Loucy (cell line): ENCODE measurements at regions not wholly inside any gene's neighbourhood (a gene's known extent, or its start where the extent isn't known, plus 50 kb on each side); places are given as distances from the start of the nearest gene placed in this dataset.

ENCODE experiments used
- H2AFZ ChIP-seq: fragments of 200-600 bp; sonication (generic); 2 replicates; pipeline ENCODE4 v1.6.0; 2016; ENCODE audit warnings: antibody characterized with exemption, mild to moderate bottlenecking, low read length, moderate library complexity
- H3F3A ChIP-seq: fragments of 200-600 bp; 2 replicates; pipeline ENCODE4 v1.6.0; 2016; ENCODE audit warnings: antibody characterized with exemption, low read depth, mild to moderate bottlenecking
- H3K27me3 ChIP-seq: fragments of 200-600 bp; sonication (generic); 2 replicates; pipeline ENCODE4 v1.6.1; 2014; ENCODE audit warnings: low read length, mild to moderate bottlenecking; ENCODE audit not compliant: insufficient read depth, poor library complexity, severe bottlenecking
- H3K36me3 ChIP-seq: fragments of 200-600 bp; sonication (generic); 2 replicates; pipeline ENCODE4 v1.6.1; 2016; ENCODE audit warnings: low read length; ENCODE audit not compliant: insufficient read depth
- H3K4me1 ChIP-seq: fragments of 200-600 bp; sonication (generic); 2 replicates; pipeline ENCODE4 v1.5.1; 2014; ENCODE audit warnings: low read length, mild to moderate bottlenecking; ENCODE audit not compliant: insufficient read depth, poor library complexity, severe bottlenecking
- H3K4me2 ChIP-seq: fragments of 200-600 bp; sonication (generic); 2 replicates; pipeline ENCODE4 v1.6.0; 2014; ENCODE audit warnings: antibody characterized with exemption, low read length, low read depth, mild to moderate bottlenecking; ENCODE audit not compliant: poor library complexity, severe bottlenecking
- H3K4me3 ChIP-seq: fragments of 200-600 bp; sonication (generic); 2 replicates; pipeline ENCODE4 v1.5.1; 2014; ENCODE audit warnings: low read length, mild to moderate bottlenecking, mixed read lengths; ENCODE audit not compliant: poor library complexity, severe bottlenecking
- H3K79me2 ChIP-seq: fragments of 200-600 bp; sonication (generic); 2 replicates; pipeline ENCODE4 v1.6.1; 2014; ENCODE audit warnings: low read length; ENCODE audit not compliant: insufficient read depth
- H3K9ac ChIP-seq: fragments of 200-600 bp; sonication (generic); 2 replicates; pipeline ENCODE4 v1.6.0; 2014; ENCODE audit warnings: mild to moderate bottlenecking, low read depth, low read length, moderate library complexity; ENCODE audit not compliant: poor library complexity, severe bottlenecking
- H3K9me2 ChIP-seq: fragments of 200-600 bp; sonication (generic); replicated peaks from 2 replicates; pipeline ENCODE4 v1.6.1; 2016; ENCODE audit warnings: low read depth, low read length, mixed read lengths
- H3K9me3 ChIP-seq: fragments of 200-600 bp; sonication (generic); 2 replicates; pipeline ENCODE4 v1.6.1; 2014; ENCODE audit warnings: mild to moderate bottlenecking, antibody characterized with exemption, low read length, low read depth; ENCODE audit not compliant: insufficient read depth
- H4K20me1 ChIP-seq: fragments of 200-600 bp; sonication (generic); 2 replicates; pipeline ENCODE4 v1.6.0; 2014; ENCODE audit warnings: antibody characterized with exemption, low read length, mild to moderate bottlenecking; ENCODE audit not compliant: insufficient read depth, poor library complexity, severe bottlenecking
- EZH2phosphoT487 ChIP-seq: fragments of 200-600 bp; IDR thresholded peaks from 2 replicates; pipeline ENCODE4 v1.6.1; 2018; ENCODE audit warnings: antibody characterized with exemption, mild to moderate bottlenecking, moderate library complexity, borderline replicate concordance
- TF ChIP-seq, protein P1 (sequence below): fragments of 200-600 bp; sonication (generic); conservative IDR thresholded peaks from 2 replicates; pipeline ENCODE4 v1.5.1; 2014; ENCODE audit warnings: mild to moderate bottlenecking, antibody characterized with exemption, low read length

DNA sequence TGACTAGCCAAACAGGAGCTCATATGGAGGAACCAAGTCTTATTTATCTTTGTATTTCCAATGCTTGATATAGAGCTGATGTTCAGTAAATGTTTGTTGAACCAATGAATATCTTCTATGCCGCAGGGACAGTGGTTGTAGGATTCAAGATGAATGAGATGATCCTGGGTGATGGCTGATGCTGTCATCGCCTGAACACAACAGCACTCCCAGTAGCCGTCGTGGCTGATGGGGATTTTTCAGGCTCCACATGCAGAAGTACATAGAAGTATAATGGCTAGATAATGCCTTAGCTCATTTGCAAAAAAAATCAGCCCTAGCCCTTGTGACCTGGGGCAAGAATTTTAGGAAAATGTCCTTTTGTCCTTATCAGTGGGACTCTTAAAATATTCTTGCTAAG, 69.0 kb upstream of the OR13F1 start:
- Histone ChIP-seq H3K9me2 (no peaks in the 10 kb centered on the region), H2AFZ (no peak overlapping the region), H3F3A (no peaks in the 10 kb centered on the region), H3K4me3 (no peak overlapping the region), H3K4me2 (no peak overlapping the region), H3K27me3 (no peaks in the 10 kb centered on the region), H3K36me3 (no peaks in the 10 kb centered on the region), H3K9ac (no peak overlapping the region), H3K79me2 (no peaks in the 10 kb centered on the region), H3K4me1 (no peaks in the 10 kb centered on the region), H4K20me1 (no peaks in the 10 kb centered on the region), H3K9me3 (no peaks in the 10 kb centered on the region)
- TF ChIP-seq, protein P1, sequence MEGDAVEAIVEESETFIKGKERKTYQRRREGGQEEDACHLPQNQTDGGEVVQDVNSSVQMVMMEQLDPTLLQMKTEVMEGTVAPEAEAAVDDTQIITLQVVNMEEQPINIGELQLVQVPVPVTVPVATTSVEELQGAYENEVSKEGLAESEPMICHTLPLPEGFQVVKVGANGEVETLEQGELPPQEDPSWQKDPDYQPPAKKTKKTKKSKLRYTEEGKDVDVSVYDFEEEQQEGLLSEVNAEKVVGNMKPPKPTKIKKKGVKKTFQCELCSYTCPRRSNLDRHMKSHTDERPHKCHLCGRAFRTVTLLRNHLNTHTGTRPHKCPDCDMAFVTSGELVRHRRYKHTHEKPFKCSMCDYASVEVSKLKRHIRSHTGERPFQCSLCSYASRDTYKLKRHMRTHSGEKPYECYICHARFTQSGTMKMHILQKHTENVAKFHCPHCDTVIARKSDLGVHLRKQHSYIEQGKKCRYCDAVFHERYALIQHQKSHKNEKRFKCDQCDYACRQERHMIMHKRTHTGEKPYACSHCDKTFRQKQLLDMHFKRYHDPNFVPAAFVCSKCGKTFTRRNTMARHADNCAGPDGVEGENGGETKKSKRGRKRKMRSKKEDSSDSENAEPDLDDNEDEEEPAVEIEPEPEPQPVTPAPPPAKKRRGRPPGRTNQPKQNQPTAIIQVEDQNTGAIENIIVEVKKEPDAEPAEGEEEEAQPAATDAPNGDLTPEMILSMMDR: no peak
- no peak for TF ChIP-seq EZH2phosphoT487

DNA sequence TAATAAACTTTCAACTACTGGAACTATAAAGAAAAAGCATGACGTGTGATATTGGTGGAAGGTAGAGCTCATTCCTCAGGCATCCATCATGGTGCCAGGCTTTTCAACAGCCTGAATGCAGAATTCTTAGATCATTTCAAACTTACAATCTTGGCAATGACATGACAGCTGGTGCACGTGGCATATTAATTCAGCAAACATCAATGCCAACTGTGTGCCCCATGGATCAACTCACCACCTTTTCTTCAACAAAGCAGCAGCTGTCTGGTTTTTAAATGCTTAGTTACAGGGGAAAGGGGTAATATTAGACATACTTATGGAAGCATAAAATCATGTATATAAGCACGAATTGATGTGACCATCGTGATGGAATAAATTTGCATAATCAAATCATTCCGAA, 56.0 kb upstream of the OR13F1 start:
- no peak overlapping the region for H2AFZ ChIP-seq
- no peaks in the 10 kb centered on the region for H3K9me2 ChIP-seq
- no peak overlapping the region for H3K4me3 ChIP-seq
- H4K20me1 ChIP-seq: no peaks in the 10 kb centered on the region
- no peaks in the 10 kb centered on the region for H3K36me3 ChIP-seq
- no peak for TF ChIP-seq EZH2phosphoT487
- TF ChIP-seq, protein P1: no peak
- no peaks in the 10 kb centered on the region for H3K27me3 ChIP-seq
- no peak overlapping the region for H3K4me2 ChIP-seq
- no peak overlapping the region for H3K9ac ChIP-seq
- no peaks in the 10 kb centered on the region for H3K79me2 ChIP-seq
- H3K4me1 ChIP-seq: no peaks in the 10 kb centered on the region
- H3F3A ChIP-seq: no peaks in the 10 kb centered on the region
- no peaks in the 10 kb centered on the region for H3K9me3 ChIP-seq
